LNCAP (cell line): ENCODE measurements at regions not wholly inside any gene's neighbourhood (a gene's known extent, or its start where the extent isn't known, plus 50 kb on each side); places are given as distances from the start of the nearest gene placed in this dataset.

Experiments used
- TF ChIP-seq, protein P1 (sequence below): fragments of 450-650 bp; IDR thresholded peaks from 2 replicates; pipeline ENCODE4 v1.5.1; 2017; ENCODE audit warnings: mild to moderate bottlenecking

DNA sequence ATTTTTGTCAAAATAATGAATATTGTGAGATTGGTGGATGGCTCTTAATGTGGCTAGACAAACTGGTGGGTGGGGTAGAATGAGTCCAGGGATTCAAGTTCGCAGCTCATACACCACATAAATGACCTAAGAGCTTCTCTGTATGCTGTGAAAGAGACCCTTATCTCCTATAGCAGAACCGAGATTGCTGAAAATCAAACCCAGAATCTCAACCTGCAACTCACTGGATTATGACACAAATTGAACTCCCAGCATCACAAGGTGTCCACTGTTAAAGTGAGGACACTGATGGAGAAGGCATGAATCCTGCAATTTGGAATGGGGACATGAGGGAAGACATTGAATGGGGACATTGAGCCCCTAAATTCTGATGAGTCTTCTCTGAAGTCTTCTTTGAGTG, 51.3 kb upstream of the CNKSR3 start:
- TF ChIP-seq, protein P1, sequence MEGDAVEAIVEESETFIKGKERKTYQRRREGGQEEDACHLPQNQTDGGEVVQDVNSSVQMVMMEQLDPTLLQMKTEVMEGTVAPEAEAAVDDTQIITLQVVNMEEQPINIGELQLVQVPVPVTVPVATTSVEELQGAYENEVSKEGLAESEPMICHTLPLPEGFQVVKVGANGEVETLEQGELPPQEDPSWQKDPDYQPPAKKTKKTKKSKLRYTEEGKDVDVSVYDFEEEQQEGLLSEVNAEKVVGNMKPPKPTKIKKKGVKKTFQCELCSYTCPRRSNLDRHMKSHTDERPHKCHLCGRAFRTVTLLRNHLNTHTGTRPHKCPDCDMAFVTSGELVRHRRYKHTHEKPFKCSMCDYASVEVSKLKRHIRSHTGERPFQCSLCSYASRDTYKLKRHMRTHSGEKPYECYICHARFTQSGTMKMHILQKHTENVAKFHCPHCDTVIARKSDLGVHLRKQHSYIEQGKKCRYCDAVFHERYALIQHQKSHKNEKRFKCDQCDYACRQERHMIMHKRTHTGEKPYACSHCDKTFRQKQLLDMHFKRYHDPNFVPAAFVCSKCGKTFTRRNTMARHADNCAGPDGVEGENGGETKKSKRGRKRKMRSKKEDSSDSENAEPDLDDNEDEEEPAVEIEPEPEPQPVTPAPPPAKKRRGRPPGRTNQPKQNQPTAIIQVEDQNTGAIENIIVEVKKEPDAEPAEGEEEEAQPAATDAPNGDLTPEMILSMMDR: no peak

DNA sequence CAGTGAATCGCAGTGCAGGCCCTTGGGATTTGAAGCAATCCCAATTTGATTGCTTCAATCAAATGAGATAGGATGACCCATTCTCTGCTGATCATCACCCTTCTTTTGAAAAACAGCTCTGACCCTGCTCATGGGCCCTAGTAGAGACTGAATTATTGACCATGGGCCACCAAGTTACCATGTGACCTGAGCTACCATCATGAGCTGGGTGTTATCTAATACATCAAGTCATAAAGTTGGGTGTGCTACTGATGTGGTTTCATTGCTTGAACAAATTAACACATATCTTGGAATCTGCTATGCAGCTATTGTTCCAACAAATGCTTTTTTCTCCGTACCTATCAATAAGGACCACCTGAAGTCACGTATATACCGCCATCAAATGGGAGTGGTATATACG, 54.8 kb upstream of the CNKSR3 start:
- TF ChIP-seq, protein P1: no peak

DNA sequence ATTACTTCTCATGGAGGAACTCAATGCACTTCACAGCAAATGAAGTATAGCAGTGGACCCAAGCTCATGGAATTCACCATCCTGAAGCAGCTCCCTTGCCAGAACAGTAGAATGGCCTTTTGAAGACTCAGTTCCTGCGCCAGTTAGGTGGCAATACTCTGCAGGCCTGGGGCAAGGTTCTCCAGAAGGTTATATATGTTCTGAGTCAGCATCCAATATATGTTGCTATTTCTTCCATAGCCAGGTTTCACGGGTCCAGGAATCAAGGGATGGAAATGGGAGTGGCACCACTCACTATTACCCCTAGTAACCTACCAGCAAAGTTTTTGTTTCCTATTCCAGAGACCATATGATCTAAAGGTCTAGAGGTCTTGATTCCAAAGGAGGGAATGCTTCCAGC, 56.4 kb upstream of the CNKSR3 start:
- TF ChIP-seq, protein P1: no peak

DNA sequence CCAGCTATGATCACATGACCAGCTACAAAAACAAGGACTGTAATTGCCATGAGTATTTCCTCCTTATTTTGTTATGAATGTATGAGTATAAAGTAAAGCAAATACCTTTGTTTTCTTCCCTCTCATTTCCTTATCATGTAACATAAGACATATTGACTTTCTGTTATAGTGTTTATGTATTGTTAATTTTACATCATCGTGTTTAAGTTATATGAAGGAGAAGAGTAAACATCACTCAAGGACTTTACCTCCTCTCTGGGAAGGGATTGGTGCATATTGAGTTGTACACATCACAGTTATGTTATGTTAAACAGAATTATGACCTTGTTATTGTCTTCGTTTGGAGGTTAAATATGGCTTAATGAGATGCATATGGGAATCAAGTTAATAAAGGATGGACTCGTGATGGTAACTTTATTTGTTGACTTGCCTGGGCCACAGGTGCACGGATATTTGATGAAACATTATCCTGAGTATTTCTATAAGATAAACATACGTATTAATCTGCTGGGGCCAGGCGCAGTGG, 57.3 kb upstream of the CNKSR3 start:
- TF ChIP-seq, protein P1: no peak

DNA sequence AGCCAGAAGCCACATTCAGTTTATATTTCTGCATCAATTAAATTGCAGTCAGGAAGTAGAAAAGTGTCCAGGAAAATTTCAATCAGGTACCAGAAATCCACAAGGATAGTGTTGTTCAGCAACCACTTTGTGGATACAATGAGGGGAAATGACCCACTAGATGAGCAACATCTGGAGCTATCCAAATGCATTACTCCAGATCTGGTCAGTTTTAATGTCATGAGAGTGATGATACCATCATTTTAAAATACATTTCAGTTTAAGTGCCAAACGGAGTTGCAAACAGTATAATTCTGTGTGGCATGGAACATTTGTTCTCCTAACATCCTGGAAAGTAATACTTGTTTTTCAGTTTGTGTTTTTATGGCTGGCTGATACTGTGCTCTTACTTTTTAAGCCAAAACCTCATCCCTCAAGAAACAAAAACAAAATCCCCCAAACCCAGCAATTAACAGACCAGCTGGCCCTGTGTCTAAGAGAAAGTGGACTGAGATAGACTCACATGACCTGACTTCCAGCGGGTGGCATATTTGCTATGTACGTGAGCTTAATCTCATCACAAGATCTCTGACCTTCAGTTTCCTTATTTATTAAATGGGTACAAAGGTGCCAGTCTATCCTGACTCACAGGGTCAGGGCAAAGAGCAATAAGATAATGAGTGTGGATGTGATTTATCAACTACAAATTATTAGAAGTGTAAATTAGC, 58.8 kb upstream of the CNKSR3 start:
- TF ChIP-seq, protein P1: no peak

DNA sequence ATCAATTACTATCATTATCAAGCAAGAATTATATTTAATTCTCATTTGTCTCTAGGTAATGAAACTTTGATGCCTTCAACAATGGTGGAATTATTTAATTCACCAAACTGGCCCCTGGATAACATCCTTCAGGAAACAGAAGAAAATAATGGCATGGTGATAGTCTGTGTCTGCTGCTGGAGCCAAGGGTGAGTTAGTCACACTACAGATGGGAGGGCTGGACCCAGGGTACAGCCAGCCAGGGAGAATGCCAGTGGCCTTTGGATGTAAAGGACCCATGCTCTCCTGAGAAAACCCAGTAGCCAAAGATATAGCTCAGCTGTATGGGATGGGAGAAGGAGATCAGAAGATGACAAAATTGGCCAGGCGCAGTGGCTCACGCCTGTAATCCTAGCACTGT, 60.0 kb upstream of the CNKSR3 start:
- TF ChIP-seq, protein P1: no peak

DNA sequence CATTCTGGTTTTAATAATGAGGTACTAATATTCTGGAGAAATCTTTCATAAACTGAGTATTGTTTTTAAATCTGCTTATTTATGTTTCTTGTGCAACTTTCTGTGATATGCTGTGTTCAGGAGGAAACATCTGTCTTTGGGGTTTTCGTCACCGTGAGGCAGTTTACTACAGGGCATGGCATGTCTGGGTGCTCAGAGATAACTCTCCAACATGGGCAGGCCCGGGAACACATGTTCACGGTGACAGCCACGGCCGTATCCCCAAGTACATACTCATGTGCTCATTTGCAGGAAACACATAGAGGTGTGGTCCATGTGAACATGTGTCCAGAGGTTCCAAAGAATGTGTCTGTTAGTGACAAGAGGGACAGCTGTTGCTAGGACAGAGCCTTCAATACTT, 62.1 kb upstream of the CNKSR3 start:
- TF ChIP-seq, protein P1: no peak
